Osteocyte (in vitro differentiated cells): ENCODE measurements at regions not wholly inside any gene's neighbourhood (a gene's known extent, or its start where the extent isn't known, plus 50 kb on each side); places are given as distances from the start of the nearest gene placed in this dataset.
"Not testable (repeated sequence)": the region's sequence is repeated elsewhere in the genome, so short reads cannot be mapped to it uniquely, and the experiment has no call there.

Source experiments
- DNase-seq: peaks from one replicate; pipeline ENCODE4 v3.0.0; 2021; ENCODE audit warnings: mixed read lengths; ENCODE audit not compliant: unreplicated experiment; ENCODE audit errors: extremely low spot score
- H3K27ac Mint-ChIP-seq: one replicate; pipeline ENCODE4 v1.8.0; 2021; ENCODE audit warnings: mild to moderate bottlenecking, mixed read lengths; ENCODE audit not compliant: unreplicated experiment
- H3K27me3 Mint-ChIP-seq: one replicate; pipeline ENCODE4 v1.8.0; 2021; ENCODE audit warnings: mixed read lengths; ENCODE audit not compliant: unreplicated experiment
- H3K36me3 Mint-ChIP-seq: one replicate; pipeline ENCODE4 v1.8.0; 2021; ENCODE audit warnings: mixed read lengths; ENCODE audit not compliant: unreplicated experiment
- H3K4me1 Mint-ChIP-seq: one replicate; pipeline ENCODE4 v1.8.0; 2021; ENCODE audit warnings: mixed read lengths; ENCODE audit not compliant: unreplicated experiment
- H3K4me3 Mint-ChIP-seq: one replicate; pipeline ENCODE4 v1.8.0; 2021; ENCODE audit warnings: mild to moderate bottlenecking, moderate library complexity, mixed read lengths; ENCODE audit not compliant: unreplicated experiment
- H3K9me3 Mint-ChIP-seq: one replicate; pipeline ENCODE4 v1.8.0; 2021; ENCODE audit warnings: mixed read lengths; ENCODE audit not compliant: unreplicated experiment
- CTCF ChIP-seq: fragments of 200-600 bp; sonication (generic); IDR thresholded peaks from 2 replicates; pipeline ENCODE4 v1.5.0; 2021; ENCODE audit warnings: antibody characterized with exemption, mild to moderate bottlenecking, moderate library complexity

GRCh38 chr17:20800146-20800545 lies 220.6 kb downstream of the CDRT15L2 start:
- DNase-seq: no peak
- TF ChIP-seq CTCF: no peak
- H3K27me3 Mint-ChIP-seq: peaks cover 10% of the 10 kb centered on the region
- no peaks in the 10 kb centered on the region for H3K9me3 Mint-ChIP-seq
- peaks cover 9% of the 10 kb centered on the region for H3K4me1 Mint-ChIP-seq
- H3K4me3 Mint-ChIP-seq: no peak overlapping the region
- no peaks in the 10 kb centered on the region for H3K36me3 Mint-ChIP-seq
- H3K27ac Mint-ChIP-seq: no peak overlapping the region

- H3K27ac Mint-ChIP-seq: no peak overlapping the region
- peaks cover 6% of the 10 kb centered on the region for H3K4me1 Mint-ChIP-seq
- no peaks in the 10 kb centered on the region for H3K27me3 Mint-ChIP-seq
- TF ChIP-seq CTCF: no peak
- no peak for DNase-seq
- H3K4me3 Mint-ChIP-seq: no peak overlapping the region
- H3K9me3 Mint-ChIP-seq: peaks cover 6% of the 10 kb centered on the region
- no peaks in the 10 kb centered on the region for H3K36me3 Mint-ChIP-seq
Observed at GRCh38 chr17:20805751-20806150, 226.2 kb downstream of the CDRT15L2 start.

GRCh38 chr17:20807566-20807965 lies 228.0 kb downstream of the CDRT15L2 start:
- H3K36me3 Mint-ChIP-seq, H3K4me3 Mint-ChIP-seq, H3K4me1 Mint-ChIP-seq, H3K27ac Mint-ChIP-seq, H3K27me3 Mint-ChIP-seq, H3K9me3 Mint-ChIP-seq, DNase-seq: not testable (repeated sequence)

GRCh38 chr17:20815410-20815809 lies 227.4 kb downstream of the USP22 start:
- not testable (repeated sequence) for H3K4me1 Mint-ChIP-seq, DNase-seq, H3K9me3 Mint-ChIP-seq, H3K36me3 Mint-ChIP-seq, H3K4me3 Mint-ChIP-seq, H3K27ac Mint-ChIP-seq
- peaks cover 21% of the 10 kb centered on the region for H3K27me3 Mint-ChIP-seq

GRCh38 chr17:20823905-20824304 lies 218.9 kb downstream of the USP22 start:
- Mint-ChIP-seq H3K4me1 (peaks cover 2% of the 10 kb centered on the region), H3K36me3 (no peaks in the 10 kb centered on the region), H3K9me3 (no peaks in the 10 kb centered on the region), H3K4me3 (no peak overlapping the region), H3K27me3 (peaks cover 10% of the 10 kb centered on the region), H3K27ac (no peak overlapping the region)
- no peak for TF ChIP-seq CTCF
- no peak for DNase-seq

- Mint-ChIP-seq H3K27ac (no peak overlapping the region), H3K27me3 (peaks cover 22% of the 10 kb centered on the region), H3K36me3 (no peaks in the 10 kb centered on the region), H3K9me3 (no peaks in the 10 kb centered on the region), H3K4me1 (peaks cover 2% of the 10 kb centered on the region), H3K4me3 (no peak overlapping the region)
- TF ChIP-seq CTCF: no peak
- DNase-seq: no peak
Observed at GRCh38 chr17:20825539-20825938, 217.3 kb downstream of the USP22 start.

- not testable (repeated sequence) for H3K9me3 Mint-ChIP-seq, H3K4me3 Mint-ChIP-seq, H3K4me1 Mint-ChIP-seq, H3K36me3 Mint-ChIP-seq, H3K27ac Mint-ChIP-seq, DNase-seq
- peaks cover 38% of the 10 kb centered on the region for H3K27me3 Mint-ChIP-seq
Observed at GRCh38 chr17:20840453-20840852, 202.4 kb downstream of the USP22 start.

- DNase-seq, H3K36me3 Mint-ChIP-seq, H3K4me3 Mint-ChIP-seq, H3K4me1 Mint-ChIP-seq, H3K9me3 Mint-ChIP-seq, H3K27ac Mint-ChIP-seq: not testable (repeated sequence)
- peaks cover 35% of the 10 kb centered on the region for H3K27me3 Mint-ChIP-seq
Observed at GRCh38 chr17:20840987-20841865, 201.6 kb downstream of the USP22 start.

- H3K4me3 Mint-ChIP-seq, H3K4me1 Mint-ChIP-seq, DNase-seq, H3K27ac Mint-ChIP-seq, H3K36me3 Mint-ChIP-seq, H3K9me3 Mint-ChIP-seq: not testable (repeated sequence)
- peaks cover 29% of the 10 kb centered on the region for H3K27me3 Mint-ChIP-seq
Observed at GRCh38 chr17:20842012-20842411, 200.8 kb downstream of the USP22 start.
